Motor neuron (in vitro differentiated cells): ENCODE measurements at regions not wholly inside any gene's neighbourhood (a gene's known extent, or its start where the extent isn't known, plus 50 kb on each side); places are given as distances from the start of the nearest gene placed in this dataset.
A peak's percentile ranks its signal among the peaks of the same experiment; 100 is the strongest.

Source experiments
- ATAC-seq, 8 experiments: fragments of 200-7000 bp; cut with Tn5 transposase; replicated peaks in 6 of 8; 2 replicates each; pipeline ENCODE4 v1.8.0; 2021; ENCODE audit warnings: mild to moderate bottlenecking in 8 of 8, moderate library complexity in 8 of 8
- H3K27ac ChIP-seq, 2 donors: fragments of 250-450 bp; sonication (Bioruptor Pico); 2 replicates each; pipeline ENCODE4 v1.9.0; 2021; ENCODE audit warnings: antibody characterized with exemption in 2 of 2, mild to moderate bottlenecking in 2 of 2, moderate library complexity in 1 of 2
- H3K4me1 ChIP-seq, 2 donors: fragments of 250-450 bp; sonication (Bioruptor Pico); replicated peaks in 1 of 2; 2 replicates each; pipeline ENCODE4 v1.6.1; 2021; ENCODE audit warnings: antibody characterized with exemption in 2 of 2, mild to moderate bottlenecking in 2 of 2, moderate library complexity in 1 of 2
- H3K4me3 ChIP-seq, 5 donors: fragments of 250-450 bp; sonication (Bioruptor Pico); 2 replicates each; pipeline ENCODE4 v1.9.0; 2021; ENCODE audit warnings: antibody characterized with exemption in 5 of 5, mild to moderate bottlenecking in 5 of 5, moderate library complexity in 4 of 5
- WGBS, 10 experiments: fragments of 450-650 bp; shearing (Covaris generic); methylation state at CpG; one replicate each; pipeline ENCODE4 v1.0.0; 2022; 5-methylcytosine and 5-hydroxymethylcytosine counted together
- in situ Hi-C, 9 experiments: fragments of 400-800 bp; cut with MboI; loops; one replicate each; pipeline ENCODE4 v1.15.0; 2021; ENCODE audit warnings: low sequenced_read_pairs in 9 of 9, low pct_unique_long_range_greater_than_20kb in 2 of 9; ENCODE audit not compliant: unreplicated experiment in 9 of 9

GRCh38 chr13:100876044-100876403 lies 201.4 kb upstream of the TMTC4 start:
- 4 to 100% (median 82%) methylated on average over 1 to 2 of the region's 2 CpGs for WGBS, 10 experiments
- Histone ChIP-seq H3K27ac (no peak overlapping the region), H3K4me3 (no peak overlapping the region), H3K4me1 (peaks cover 0 to 1% of the 10 kb centered on the region in 2 donors)
- ATAC-seq = no peak
- in situ Hi-C loops = no loop called here

- WGBS, 10 experiments = 0 to 100% (median 73%) methylated on average over 2 to 3 of the region's 3 CpGs
- H3K4me1 ChIP-seq = no peaks in the 10 kb centered on the region
- peak in 2 of 8 experiments; percentile 32 to 73 for ATAC-seq
- in situ Hi-C loops = no loop called here
- no peak overlapping the region for H3K4me3 ChIP-seq
- H3K27ac ChIP-seq = no peak overlapping the region
These were observed 200.9 kb upstream of the TMTC4 start for GRCh38 chr13:100875392-100876043.

GRCh38 chr13:100872761-100873160 lies 198.2 kb upstream of the TMTC4 start:
- in situ Hi-C loops = no loop called here
- Histone ChIP-seq H3K4me1 (no peaks in the 10 kb centered on the region), H3K4me3 (no peak overlapping the region), H3K27ac (no peak overlapping the region)
- no peak for ATAC-seq
- 70 to 96% (median 84%) methylated on average over 2 to 4 of the region's 4 CpGs; no CpG with 5 or more reads in 2 of the 10 experiments for WGBS, 10 experiments

GRCh38 chr13:100870898-100871297 lies 196.3 kb upstream of the TMTC4 start:
- in situ Hi-C loops = no loop called here
- no peak overlapping the region for H3K27ac ChIP-seq
- no peaks in the 10 kb centered on the region for H3K4me1 ChIP-seq
- ATAC-seq = no peak
- no peak overlapping the region for H3K4me3 ChIP-seq
- 0 to 100% (median 88%) methylated on average over 1 to 3 of the region's 3 CpGs; no CpG with 5 or more reads in 2 of the 10 experiments for WGBS, 10 experiments

GRCh38 chr13:100860866-100861265 lies 186.3 kb upstream of the TMTC4 start:
- in situ Hi-C loops = no loop called here
- ATAC-seq = no peak
- Histone ChIP-seq H3K4me1 (no peaks in the 10 kb centered on the region), H3K27ac (no peak overlapping the region), H3K4me3 (no peak overlapping the region)
- 14 to 97% (median 90%) methylated on average over 2 to 4 of the region's 4 CpGs for WGBS, 10 experiments

GRCh38 chr13:100859861-100860260 lies 185.3 kb upstream of the TMTC4 start:
- WGBS, 10 experiments = 0 to 100% (median 87%) methylated on average over 1 to 5 of the region's 5 CpGs; no CpG with 5 or more reads in 2 of the 10 experiments
- in situ Hi-C loops = no loop called here

GRCh38 chr13:100855151-100855550 lies 180.6 kb upstream of the TMTC4 start:
- WGBS, 10 experiments = 0 to 100% (median 94%) methylated on average over 1 to 4 of the region's 4 CpGs; no CpG with 5 or more reads in 5 of the 10 experiments
- no peak for ATAC-seq
- peaks cover 10 to 12% of the 10 kb centered on the region in 2 donors for H3K4me1 ChIP-seq
- no peak overlapping the region for H3K27ac ChIP-seq
- in situ Hi-C loops = no loop called here
- H3K4me3 ChIP-seq = no peak overlapping the region

More at GRCh38 chr13:100859861-100860260, 185.3 kb upstream of the TMTC4 start:
- no peak for ATAC-seq
- Histone ChIP-seq H3K4me3 (no peak overlapping the region), H3K4me1 (peaks cover 0 to under 1% of the 10 kb centered on the region in 2 donors), H3K27ac (no peak overlapping the region)

- no peak overlapping the region for H3K27ac ChIP-seq
- peak in 5 of 8 experiments; percentile 39 to 56 (median 51) for ATAC-seq
- peaks cover 10 to 12% of the 10 kb centered on the region in 2 donors for H3K4me1 ChIP-seq
- 0 to 40% (median 10%) methylated on average over 2 to 6 of the region's 6 CpGs; no CpG with 5 or more reads in 2 of the 10 experiments for WGBS, 10 experiments
- in situ Hi-C loops = no loop called here
- H3K4me3 ChIP-seq = no peak overlapping the region
These were observed 179.4 kb upstream of the TMTC4 start for GRCh38 chr13:100854006-100854405.

GRCh38 chr13:100853434-100853833 lies 178.8 kb upstream of the TMTC4 start:
- 0 to 98% (median 59%) methylated on average over 1 to 5 of the region's 5 CpGs; no CpG with 5 or more reads in 1 of the 10 experiments for WGBS, 10 experiments
- Histone ChIP-seq H3K4me1 (peaks cover 10 to 12% of the 10 kb centered on the region in 2 donors), H3K4me3 (no peak overlapping the region), H3K27ac (no peak overlapping the region)
- in situ Hi-C loops = no loop called here
- no peak for ATAC-seq

GRCh38 chr13:100852146-100852545 lies 177.6 kb upstream of the TMTC4 start:
- ATAC-seq = no peak
- H3K4me3 ChIP-seq = no peak overlapping the region
- WGBS, 10 experiments = 0 to 100% (median 86%) methylated on average over 1 of the region's 1 CpG; no CpG with 5 or more reads in 3 of the 10 experiments
- in situ Hi-C loops = no loop called here
- H3K4me1 ChIP-seq = peaks cover 10 to 12% of the 10 kb centered on the region in 2 donors
- no peak overlapping the region for H3K27ac ChIP-seq

GRCh38 chr13:100848304-100848703 lies 173.7 kb upstream of the TMTC4 start:
- WGBS, 10 experiments = 47 to 100% (median 88%) methylated on average over 3 to 6 of the region's 6 CpGs
- Histone ChIP-seq H3K4me3 (no peak overlapping the region), H3K27ac (no peak overlapping the region), H3K4me1 (peaks cover 0 to 2% of the 10 kb centered on the region in 2 donors)
- no peak for ATAC-seq
- in situ Hi-C loops = no loop called here

- in situ Hi-C loops = no loop called here
- Histone ChIP-seq H3K4me3 (no peak overlapping the region), H3K4me1 (peaks cover 0 to 2% of the 10 kb centered on the region in 2 donors), H3K27ac (no peak overlapping the region)
- peak in 3 of 8 experiments; percentile 32 to 84 (median 84) for ATAC-seq
- 0 to 89% (median 79%) methylated on average over 1 to 3 of the region's 3 CpGs for WGBS, 10 experiments
These were observed 170.6 kb upstream of the TMTC4 start for GRCh38 chr13:100845128-100845757.

- ATAC-seq = no peak
- in situ Hi-C loops = no loop called here
- Histone ChIP-seq H3K4me3 (no peak overlapping the region), H3K27ac (no peak overlapping the region), H3K4me1 (peaks cover 10 to 17% of the 10 kb centered on the region in 2 donors)
- 20 to 100% (median 60%) methylated on average over 1 of the region's 1 CpG; no CpG with 5 or more reads in 5 of the 10 experiments for WGBS, 10 experiments
These were observed 167.5 kb upstream of the TMTC4 start for GRCh38 chr13:100842136-100842535.
